GM18507 (cell line): ENCODE measurements at regions not wholly inside any gene's neighbourhood (a gene's known extent, or its start where the extent isn't known, plus 50 kb on each side); places are given as distances from the start of the nearest gene placed in this dataset.

ENCODE experiments used
- DNase-seq: peaks from one replicate; pipeline ENCODE4 v3.0.0; 2011; ENCODE audit warnings: low read depth; ENCODE audit not compliant: insufficient read length; ENCODE audit errors: extremely low spot score
- FAIRE-seq: peaks from 2 replicates; lab custom pipeline; 2011; peaks lifted over from hg19 to GRCh38; lab: Jason Lieb, UNC

DNA sequence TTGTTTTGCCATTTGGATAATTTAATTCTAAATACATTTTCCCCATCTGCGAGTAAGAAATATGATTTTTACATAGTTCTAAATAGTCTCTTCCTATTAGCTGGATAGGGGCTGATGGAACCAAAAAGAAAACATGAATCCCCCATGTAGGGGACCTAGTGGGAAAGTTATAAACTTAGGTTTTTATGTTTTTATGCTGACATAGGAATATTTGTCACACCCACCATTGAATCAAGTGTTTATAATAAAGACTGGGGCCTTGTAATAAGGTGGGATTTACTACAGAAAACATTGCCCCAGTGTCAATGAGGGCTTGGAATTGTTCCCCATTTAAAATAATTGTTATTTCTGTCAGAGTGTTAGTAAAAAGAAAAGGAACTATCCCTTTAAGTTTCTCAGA is 2506.6 kb downstream of the PCDH7 start:
- DNase-seq, result no peak
- no peak for FAIRE-seq

DNA sequence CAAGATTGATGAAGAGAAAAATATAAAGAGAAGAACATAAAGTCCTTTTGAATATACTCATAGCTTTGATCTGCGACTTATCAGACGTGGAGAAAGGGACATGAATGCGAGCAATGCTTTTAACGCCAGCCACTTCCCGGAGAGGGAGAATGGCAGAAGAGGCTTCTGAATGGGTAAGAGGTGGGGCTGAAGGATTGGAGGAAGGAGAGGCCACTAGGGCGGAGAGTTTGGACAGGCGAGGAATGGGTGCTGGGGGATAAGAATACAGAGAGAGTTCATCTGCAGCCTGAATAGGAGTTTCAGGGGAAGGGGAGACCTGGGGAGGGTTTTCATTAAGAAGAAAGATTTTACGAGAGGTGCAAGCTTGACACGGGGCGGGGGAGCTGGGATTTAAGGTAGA is 2534.9 kb downstream of the PCDH7 start:
- no peak for FAIRE-seq
- DNase-seq, result no peak

DNA sequence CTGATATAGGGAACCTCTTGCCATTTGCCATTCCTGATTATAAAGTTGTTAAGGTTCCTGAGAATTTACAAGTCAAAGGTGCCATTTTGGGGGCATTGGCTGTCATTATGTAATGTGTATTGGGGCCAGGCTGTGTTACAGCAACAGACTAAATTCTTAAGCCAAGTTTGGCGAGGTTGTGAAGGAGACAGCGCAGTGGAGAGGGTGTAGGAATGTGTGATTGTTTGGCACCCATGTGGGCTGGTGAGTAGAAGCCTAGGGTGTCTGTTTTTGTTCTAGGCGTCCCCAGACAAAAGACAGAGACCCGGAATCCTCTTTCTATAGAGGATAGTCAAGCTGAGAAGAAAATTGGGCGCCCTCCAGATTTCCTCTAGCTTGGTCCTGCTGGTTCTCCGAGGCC is 2535.3 kb downstream of the PCDH7 start:
- FAIRE-seq (no peak), DNase-seq (no peak)

DNA sequence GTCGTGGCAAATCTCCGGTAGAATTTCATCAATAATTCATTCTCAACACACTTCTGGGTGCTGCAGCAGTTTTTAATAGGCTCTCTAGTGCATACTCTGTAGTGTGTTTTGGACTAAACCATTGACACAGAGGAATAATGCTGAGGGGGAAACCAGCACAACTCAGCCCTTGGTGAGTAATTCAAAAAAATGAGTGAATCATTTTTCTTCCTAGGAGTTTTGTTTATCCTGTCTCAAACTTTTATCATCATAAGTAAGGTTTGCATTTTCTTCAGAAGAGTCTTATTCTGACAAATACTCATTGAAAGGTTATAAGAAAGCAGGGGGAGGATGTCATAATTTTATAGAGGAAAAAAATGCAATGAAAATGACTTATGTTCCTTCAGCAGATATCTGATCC is 2542.7 kb downstream of the PCDH7 start:
- DNase-seq (no peak), FAIRE-seq (no peak)

DNA sequence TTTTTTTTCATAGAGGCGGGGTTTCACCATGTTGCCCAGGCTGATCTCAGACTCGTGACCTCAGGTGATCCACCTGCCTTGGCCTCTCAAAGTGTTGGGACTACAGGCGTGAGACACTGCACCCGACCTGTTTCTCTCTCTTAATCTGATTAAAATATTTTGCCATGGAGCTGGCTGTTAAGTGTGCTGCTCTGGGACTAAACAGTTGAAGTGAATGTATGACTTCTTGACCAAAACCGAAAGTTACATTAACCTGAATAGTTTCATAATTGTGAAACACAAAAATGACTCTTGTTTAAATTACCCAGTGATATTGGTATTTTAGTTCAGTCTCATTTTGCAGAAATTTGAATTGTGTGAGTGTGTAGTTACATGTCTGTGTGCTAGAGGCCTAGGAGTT is 2548.6 kb downstream of the PCDH7 start:
- FAIRE-seq (no peak), DNase-seq (no peak)

DNA sequence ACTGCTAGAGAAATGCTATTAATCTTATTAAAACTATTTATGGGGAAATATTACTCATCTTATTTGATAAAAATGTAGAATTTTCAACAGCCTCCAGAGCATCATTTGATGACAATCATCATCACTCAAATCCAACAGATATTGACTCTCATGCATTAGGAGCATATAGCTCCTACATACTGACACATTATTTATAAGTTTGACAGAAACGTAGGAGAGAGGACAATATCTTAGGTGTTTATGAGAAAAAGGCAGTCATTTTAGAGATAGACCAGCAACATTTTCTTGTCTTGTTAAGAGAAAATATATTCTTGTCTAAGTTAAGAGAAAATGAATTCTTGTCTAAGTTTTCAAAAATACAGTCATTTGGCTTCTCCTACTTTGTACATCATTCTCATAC is 2550.2 kb downstream of the PCDH7 start:
- DNase-seq, result no peak
- no peak for FAIRE-seq

DNA sequence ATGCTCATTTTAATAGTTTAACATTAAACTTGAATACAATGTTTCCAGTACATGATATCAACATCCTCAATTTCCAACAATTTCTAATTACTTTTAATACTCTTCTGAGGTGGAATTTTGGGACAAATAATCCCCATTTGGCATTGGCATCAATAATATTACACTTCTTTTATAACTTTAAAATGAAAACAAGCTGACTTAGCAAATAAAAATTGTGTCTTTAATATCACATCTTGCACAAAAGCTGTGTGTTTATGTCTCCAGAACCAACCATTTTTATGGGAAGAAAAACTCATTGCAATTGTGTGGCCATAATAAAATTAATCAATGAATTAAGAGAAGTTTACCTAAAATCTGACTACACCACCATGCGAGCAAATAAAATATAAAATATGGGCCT is 2552.6 kb downstream of the PCDH7 start:
- DNase-seq (no peak), FAIRE-seq (no peak)

DNA sequence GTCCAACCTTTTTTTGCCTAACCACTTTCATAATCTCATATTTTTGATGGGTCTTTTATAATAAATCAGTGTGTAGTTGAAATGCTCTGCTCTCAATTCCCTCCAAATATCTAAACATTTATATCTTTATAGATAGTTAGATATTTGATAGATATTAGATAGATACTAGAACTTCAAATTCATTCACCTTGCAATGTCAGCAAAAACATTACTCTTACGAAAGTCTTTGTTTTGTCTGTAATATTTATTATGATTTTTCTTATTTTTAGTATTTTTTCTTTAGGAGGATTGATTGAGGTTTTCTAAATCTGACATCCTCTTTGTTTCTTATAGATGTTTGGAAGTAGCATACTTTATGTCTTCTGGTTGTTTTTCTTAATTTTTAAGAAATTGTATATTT is 2563.6 kb downstream of the PCDH7 start:
- FAIRE-seq, result no peak
- DNase-seq, result no peak

DNA sequence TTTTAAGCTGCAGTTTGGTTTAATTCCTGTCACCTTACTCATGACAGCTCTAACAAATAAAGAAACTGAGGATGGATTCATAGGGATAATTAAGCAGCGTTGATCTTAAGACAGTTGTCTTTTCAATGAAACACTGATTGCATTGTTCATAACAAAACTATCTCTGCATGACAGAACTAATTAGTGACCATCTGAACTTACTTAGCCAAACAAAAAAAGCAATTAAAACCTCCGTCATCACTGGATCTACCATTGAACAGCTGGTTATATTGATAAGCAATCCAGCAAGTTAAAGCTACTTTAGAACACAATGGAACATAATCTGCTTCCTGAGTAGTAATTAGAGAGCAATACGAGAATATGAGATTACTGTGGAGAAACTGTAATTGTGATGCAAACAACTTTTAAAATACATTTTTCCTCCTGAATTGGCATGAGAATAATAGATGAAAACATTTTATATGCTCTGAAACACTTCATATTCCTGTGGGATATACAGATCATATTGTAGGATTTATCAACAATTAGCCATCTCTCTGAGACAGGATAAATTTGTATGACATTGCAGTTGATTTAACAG is 2576.8 kb downstream of the PCDH7 start:
- FAIRE-seq, result no peak

DNA sequence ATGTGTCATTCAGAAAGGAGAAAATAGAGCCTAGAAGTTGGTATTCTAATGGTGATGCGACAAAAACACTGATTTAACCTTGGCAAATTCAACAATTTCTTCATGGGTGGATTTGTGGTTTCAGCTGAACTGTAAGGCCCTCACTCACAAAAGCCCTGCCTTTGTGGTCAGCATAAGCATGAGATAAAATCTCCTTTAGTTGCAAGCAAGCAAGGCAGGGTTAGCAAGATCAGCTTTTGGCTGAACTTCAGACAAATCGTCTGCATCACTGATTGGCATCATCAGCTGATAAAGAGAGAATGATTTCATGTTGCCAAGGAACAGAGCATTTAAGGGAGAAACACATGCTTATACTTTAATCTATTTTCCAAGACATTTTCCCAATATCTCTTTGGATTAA is 2582.2 kb downstream of the PCDH7 start:
- FAIRE-seq (no peak), DNase-seq (no peak)

More for the DNA sequence above, 2576.8 kb downstream of the PCDH7 start:
- no peak for DNase-seq

DNA sequence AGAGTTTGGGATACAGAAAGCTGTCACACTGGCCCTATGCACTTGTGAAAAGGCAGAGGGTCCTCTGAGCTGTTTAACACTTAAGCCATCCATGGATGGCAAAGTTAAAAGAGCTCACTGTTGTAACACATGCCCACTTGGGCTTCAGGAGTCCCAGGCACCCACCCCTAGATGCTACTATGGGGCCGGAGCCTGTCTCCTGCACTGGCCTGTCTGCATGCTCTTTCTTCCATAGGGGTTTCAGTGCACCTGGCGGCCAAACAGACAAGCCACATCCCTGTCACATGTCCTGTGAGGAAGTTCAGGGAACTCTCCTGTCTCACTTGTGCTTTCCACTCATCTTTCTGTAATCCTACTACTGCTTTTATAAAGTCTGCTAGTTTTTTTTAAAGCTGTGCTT is 2586.0 kb downstream of the PCDH7 start:
- FAIRE-seq (no peak), DNase-seq (no peak)

DNA sequence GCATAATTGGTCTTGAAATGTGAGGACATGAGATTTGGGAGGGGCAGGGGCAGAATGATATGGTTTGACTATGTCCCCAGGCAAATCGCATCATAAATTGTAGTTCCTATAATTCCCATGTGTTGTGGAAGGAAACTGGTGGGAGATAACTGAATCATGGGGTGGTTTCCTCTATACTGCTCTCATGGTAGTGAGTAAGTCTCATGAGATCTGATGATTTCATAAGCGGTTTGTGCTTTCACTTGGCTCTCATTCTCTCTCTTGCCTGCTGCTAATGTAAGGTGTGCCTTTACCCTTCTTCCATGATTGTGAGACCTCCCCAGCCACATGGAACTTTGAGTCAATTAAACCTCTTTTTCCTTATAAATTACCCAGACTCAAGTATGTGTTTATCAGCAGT is 2595.9 kb downstream of the PCDH7 start:
- DNase-seq (no peak), FAIRE-seq (no peak)

DNA sequence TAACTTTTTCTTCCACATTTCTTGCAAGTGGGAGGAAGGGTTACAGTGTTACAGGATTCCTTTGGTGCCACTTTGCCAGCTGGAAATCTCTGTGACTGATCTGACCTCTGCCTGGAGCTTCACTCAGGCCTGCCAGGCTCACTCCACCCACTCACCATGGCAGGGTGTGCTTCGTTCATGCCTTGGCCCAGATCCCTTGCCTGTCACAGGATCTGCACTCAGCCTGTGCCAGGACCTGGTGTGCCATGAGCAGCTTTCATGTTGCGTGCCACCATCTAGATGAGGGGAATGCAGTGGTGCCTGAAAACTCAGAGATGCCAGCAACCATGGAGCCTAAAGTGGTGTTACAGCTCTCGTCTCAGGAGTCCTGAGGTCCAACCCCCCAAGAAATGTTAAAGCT is 2596.4 kb downstream of the PCDH7 start:
- FAIRE-seq (no peak), DNase-seq (no peak)

DNA sequence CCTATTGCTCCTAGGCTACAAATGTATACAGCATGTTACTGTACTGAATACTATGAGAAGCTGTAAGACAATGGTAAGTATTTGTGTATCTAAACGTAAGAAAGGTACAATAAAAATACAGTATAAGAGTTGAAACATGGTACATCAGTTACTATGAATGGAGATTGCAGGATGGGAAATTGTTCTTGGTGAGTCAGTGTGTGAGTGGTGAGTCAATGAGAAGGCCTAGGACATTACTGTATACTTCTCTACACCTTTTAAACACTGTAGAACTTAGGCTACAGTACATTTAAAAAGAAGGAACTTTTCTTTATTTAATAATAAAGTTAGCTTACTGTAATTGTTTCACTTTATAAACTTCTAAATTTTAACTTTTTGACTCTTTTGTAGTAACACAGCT is 2603.2 kb downstream of the PCDH7 start:
- FAIRE-seq (no peak), DNase-seq (no peak)

DNA sequence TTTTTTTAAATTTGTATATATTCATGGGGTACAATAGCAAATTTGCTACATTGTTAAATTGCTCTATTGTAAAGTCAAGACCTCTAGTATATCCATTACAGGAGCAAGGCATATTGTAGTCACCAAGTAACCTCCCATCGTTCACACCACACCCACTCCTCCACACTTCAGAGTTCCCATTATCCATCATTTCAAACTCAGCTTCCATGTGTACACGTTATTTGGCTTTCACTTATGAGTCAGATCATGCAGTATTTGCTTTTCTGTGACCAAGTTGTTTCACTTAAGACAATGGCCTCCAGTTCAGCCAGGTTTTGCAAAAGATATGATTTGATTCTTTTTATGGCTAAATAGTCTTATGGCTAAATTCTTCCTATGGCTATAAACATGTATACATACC is 2614.2 kb downstream of the PCDH7 start:
- DNase-seq, result no peak
- no peak for FAIRE-seq

DNA sequence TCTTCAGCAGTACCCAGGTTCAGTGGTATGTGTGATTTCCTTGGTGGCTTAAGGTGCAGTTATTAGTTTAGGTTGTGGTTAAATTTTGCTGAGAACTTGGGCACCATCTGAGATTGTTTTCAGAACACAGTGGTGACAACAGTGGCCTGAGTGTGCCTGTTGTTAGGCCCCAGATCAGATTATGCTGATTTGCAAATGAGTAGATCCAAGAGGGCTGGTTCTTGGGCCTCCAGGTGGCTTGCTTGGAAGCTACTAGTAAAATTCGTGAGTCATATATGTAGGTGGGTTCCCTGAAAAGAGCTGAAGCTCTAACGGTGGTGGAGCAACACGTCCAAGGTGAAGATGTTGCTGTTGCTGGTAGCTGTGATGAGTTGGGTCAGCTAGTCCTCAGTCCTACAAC is 2619.6 kb downstream of the PCDH7 start:
- FAIRE-seq (no peak), DNase-seq (no peak)

DNA sequence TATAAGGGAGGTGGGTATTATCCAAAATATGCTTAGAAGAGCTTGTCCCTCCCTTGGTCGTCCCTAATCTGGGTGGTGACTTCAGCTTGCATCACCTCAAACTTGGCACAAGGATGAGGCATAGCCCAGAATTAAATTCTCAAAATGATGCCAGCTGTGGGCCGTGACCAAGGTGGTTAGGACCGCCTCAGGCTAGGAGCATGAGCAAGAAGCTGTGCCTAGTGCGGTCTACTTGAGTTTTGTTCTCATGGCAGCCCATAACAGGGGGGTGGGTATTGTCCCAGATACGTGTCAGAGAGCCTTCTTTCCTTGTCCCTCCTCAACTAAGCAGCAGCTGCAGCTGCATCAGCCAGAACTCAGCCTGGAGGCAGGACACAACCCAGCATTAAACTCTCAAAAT is 2620.0 kb downstream of the PCDH7 start:
- FAIRE-seq (no peak), DNase-seq (no peak)

DNA sequence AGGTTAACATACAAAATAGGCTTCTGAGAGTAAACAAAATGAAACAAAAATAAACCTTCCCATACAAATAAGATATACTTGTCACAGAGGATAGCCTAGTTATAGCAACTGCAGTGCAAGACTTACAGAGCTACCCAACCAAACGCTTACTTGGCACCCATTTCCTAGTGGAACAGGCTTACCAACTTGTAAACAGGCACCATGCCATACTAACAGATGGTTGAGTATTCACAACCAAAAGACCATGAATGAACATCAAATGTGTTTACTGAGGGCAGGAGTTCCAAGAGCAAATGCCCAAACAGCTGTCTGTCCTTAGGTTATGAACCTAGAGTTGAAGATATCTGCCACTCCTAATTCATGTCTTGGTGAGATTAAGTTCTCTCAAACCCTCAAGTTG is 2629.2 kb downstream of the PCDH7 start:
- DNase-seq (no peak), FAIRE-seq (no peak)

DNA sequence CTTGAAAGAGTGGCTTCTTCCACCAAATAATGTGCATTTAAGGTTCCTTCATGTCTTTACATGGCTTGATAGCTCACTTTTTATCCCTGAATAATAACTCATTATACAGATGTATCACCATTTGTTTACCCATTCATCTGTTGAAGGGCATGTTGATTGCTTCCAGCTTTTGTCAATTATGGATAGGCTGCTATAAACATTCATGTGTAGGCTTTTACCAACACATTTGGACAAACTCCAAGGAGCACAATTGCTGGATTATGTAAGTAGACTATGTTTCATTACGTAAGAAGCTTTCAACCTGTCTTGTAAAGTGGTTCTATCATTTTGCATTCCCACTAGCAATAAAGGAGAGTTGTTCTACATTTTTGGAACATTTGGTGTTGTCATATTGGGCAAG is 2637.0 kb downstream of the PCDH7 start:
- DNase-seq (no peak), FAIRE-seq (no peak)

DNA sequence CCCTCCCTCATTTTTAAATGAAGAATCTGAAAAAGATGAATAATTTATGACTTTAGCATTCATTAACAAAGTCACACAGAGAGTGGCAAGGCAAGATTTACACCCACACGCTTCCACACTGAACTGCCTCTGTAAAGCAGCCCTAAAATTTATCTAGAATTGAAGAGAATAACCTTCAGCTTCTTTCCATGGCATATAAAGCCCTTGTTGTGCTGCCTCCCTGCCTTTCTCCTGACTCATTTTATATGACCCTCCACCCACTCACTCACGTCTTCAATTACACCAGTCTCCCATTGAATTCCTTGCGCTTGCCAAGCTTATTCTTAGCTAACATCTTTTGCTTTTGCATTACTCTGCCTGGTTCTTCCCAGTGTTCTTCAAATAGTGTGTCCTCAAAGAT is 2649.3 kb downstream of the PCDH7 start:
- FAIRE-seq, result no peak
- DNase-seq, result no peak

DNA sequence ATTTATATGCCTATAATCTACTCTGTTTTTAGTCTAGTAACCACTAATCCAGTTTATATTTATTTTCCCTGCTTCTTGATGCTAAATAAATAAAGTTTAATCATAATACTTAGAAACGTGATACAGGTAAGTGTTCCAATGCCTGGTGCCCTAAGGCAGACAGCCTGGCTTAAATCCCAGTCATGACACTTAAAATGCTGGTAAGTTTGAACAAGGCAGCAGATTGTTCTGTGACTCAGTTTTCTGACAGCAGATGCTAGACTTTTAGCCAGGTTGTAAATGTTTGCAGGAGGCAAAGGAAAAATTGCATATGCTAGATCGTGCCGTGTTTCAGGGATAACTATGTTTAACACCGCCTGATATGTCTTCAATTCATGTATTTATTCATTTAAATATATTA is 2661.6 kb downstream of the PCDH7 start:
- FAIRE-seq (no peak), DNase-seq (no peak)

DNA sequence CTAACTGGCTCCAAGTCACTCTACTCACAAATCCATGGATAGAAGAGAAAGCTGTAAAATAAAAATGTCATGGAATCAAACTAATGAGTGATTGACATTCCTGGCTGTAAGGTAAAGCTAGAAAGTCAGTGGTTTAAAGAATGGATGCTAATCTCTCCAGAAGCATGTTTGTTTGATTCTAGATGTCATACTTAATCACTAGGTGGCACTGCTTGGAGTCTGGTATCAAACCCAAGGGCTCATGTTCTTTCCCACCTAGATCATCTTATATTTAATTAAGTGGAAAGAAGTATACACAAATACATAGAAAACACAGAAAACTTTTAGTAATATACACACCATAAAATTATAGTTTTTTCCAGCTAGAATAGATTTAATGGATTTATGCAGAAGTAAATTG is 2666.6 kb downstream of the PCDH7 start:
- no peak for DNase-seq
- FAIRE-seq, result no peak
